HFFc6 (cell line): ENCODE measurements at regions not wholly inside any gene's neighbourhood (a gene's known extent, or its start where the extent isn't known, plus 50 kb on each side); places are given as distances from the start of the nearest gene placed in this dataset.

ENCODE experiments used
- DNase-seq: peaks from one replicate; pipeline ENCODE4 v3.0.0-alpha.2; 2018
- H3K27ac Mint-ChIP-seq: 2 replicates; pipeline ENCODE4 v1.8.0; 2020; ENCODE audit warnings: mild to moderate bottlenecking, mixed read lengths
- H3K27me3 Mint-ChIP-seq: 2 replicates; pipeline ENCODE4 v1.8.0; 2021; ENCODE audit warnings: mild to moderate bottlenecking, moderate library complexity, mixed read lengths; ENCODE audit not compliant: insufficient read depth
- H3K36me3 Mint-ChIP-seq: 2 replicates; pipeline ENCODE4 v1.8.0; 2021; ENCODE audit warnings: low read depth, mixed read lengths
- H3K4me1 Mint-ChIP-seq: 2 replicates; pipeline ENCODE4 v1.8.0; 2020; ENCODE audit warnings: low read depth, mixed read lengths
- H3K4me3 Mint-ChIP-seq: 2 replicates; pipeline ENCODE4 v1.8.0; 2020; ENCODE audit warnings: mild to moderate bottlenecking, moderate library complexity, mixed read lengths
- H3K9me3 Mint-ChIP-seq: 2 replicates; pipeline ENCODE4 v1.8.0; 2020; ENCODE audit warnings: mild to moderate bottlenecking, mixed read lengths
- CTCF ChIP-seq: fragments of 200-600 bp; sonication (generic); IDR thresholded peaks from 2 replicates; pipeline ENCODE4 v1.5.0; 2021; ENCODE audit warnings: antibody characterized with exemption, mild to moderate bottlenecking

GRCh38 chr6:167764713-167765479 lies 61.8 kb upstream of the AFDN start:
- no peak for TF ChIP-seq CTCF
- Mint-ChIP-seq H3K27me3 (peaks cover 6% of the 10 kb centered on the region), H3K4me3 (no peak overlapping the region), H3K36me3 (no peaks in the 10 kb centered on the region), H3K9me3 (peaks cover 4% of the 10 kb centered on the region; the same call in 1 of the 2 replicates), H3K4me1 (peaks cover 2% of the 10 kb centered on the region; the same call in 1 of the 2 replicates), H3K27ac (no peak overlapping the region)
- no peak for DNase-seq

GRCh38 chr6:167766986-167767714 lies 59.6 kb upstream of the AFDN start:
- Mint-ChIP-seq H3K9me3 (peaks cover 11% of the 10 kb centered on the region; the same call in 1 of the 2 replicates), H3K4me3 (no peak overlapping the region), H3K27me3 (peaks cover 3% of the 10 kb centered on the region; the same call in 1 of the 2 replicates), H3K4me1 (no peaks in the 10 kb centered on the region), H3K27ac (no peak overlapping the region), H3K36me3 (no peaks in the 10 kb centered on the region)
- no peak for TF ChIP-seq CTCF
- no peak for DNase-seq

GRCh38 chr6:167767715-167768107 lies 59.0 kb upstream of the AFDN start:
- no peak for DNase-seq
- Mint-ChIP-seq H3K36me3 (no peaks in the 10 kb centered on the region), H3K4me3 (no peak overlapping the region), H3K9me3 (peaks cover 11% of the 10 kb centered on the region; the same call in 1 of the 2 replicates), H3K4me1 (no peaks in the 10 kb centered on the region), H3K27ac (no peak overlapping the region), H3K27me3 (peaks cover 3% of the 10 kb centered on the region; the same call in 1 of the 2 replicates)
- no peak for TF ChIP-seq CTCF

GRCh38 chr6:167768471-167769215 lies 58.1 kb upstream of the AFDN start:
- Mint-ChIP-seq H3K4me3 (no peak overlapping the region), H3K36me3 (no peaks in the 10 kb centered on the region), H3K27me3 (peaks cover 4% of the 10 kb centered on the region), H3K9me3 (peaks cover 11% of the 10 kb centered on the region; the same call in 1 of the 2 replicates), H3K4me1 (no peaks in the 10 kb centered on the region), H3K27ac (no peak overlapping the region)
- TF ChIP-seq CTCF, result no peak
- DNase-seq, result no peak

GRCh38 chr6:167769408-167770190 lies 57.1 kb upstream of the AFDN start:
- Mint-ChIP-seq H3K9me3 (peaks cover 11% of the 10 kb centered on the region; the same call in 1 of the 2 replicates), H3K27ac (no peak overlapping the region), H3K36me3 (no peaks in the 10 kb centered on the region), H3K27me3 (peaks cover 4% of the 10 kb centered on the region), H3K4me1 (no peaks in the 10 kb centered on the region), H3K4me3 (no peak overlapping the region)
- TF ChIP-seq CTCF, result no peak
- DNase-seq, result no peak
